Caco-2 (cell line): ENCODE measurements at regions not wholly inside any gene's neighbourhood (a gene's known extent, or its start where the extent isn't known, plus 50 kb on each side); places are given as distances from the start of the nearest gene placed in this dataset.

Source experiments
- BruUV-seq: library from RNA; stranded (reverse); fragments of 400-500 nt; replicated peaks from 2 replicates; lab custom pipeline; 2021; lab: Mats Ljungman, UMichigan
- CTCF ChIA-PET: fragments of 300-600 bp; sonication (Branson Sonifier 250); formaldehyde crosslinking; loops from one replicate; lab custom pipeline; 2022; ENCODE audit warnings: antibody characterized with exemption; lab: Charles Lee
- POLR2A ChIA-PET: fragments of 300-600 bp; sonication (Branson Sonifier 250); formaldehyde crosslinking; loops from one replicate; lab custom pipeline; 2022; ENCODE audit warnings: antibody characterized with exemption; lab: Charles Lee
- DNase-seq, 2 experiments: peaks; one replicate each; pipeline versions ENCODE4 v3.0.0 to v3.0.0-alpha.2; 2020 to 2022
- H3K27me3 ChIP-seq: replicated peaks from 2 replicates; pipeline ENCODE4 v1.6.0; 2011; ENCODE audit warnings: low read length; ENCODE audit not compliant: control insufficient read depth, insufficient read depth
- H3K36me3 ChIP-seq: 2 replicates; pipeline ENCODE4 v1.5.1; 2011; ENCODE audit warnings: low read length; ENCODE audit not compliant: control insufficient read depth, insufficient read depth
- H3K4me1 ChIP-seq: fragments of 250-450 bp; sonication (Bioruptor Pico); 2 replicates; pipeline ENCODE4 v1.5.1; 2020; ENCODE audit warnings: mild to moderate bottlenecking
- H3K4me3 ChIP-seq: 2 replicates; pipeline ENCODE4 v1.5.1; 2011; ENCODE audit warnings: low read depth, mild to moderate bottlenecking, control low read depth, low read length
- H3K9me3 ChIP-seq: fragments of 250-450 bp; sonication (Bioruptor Pico); 2 replicates; pipeline ENCODE4 v1.5.1; 2020; ENCODE audit warnings: mild to moderate bottlenecking, moderate library complexity
- H3K27ac Mint-ChIP-seq: one replicate; pipeline ENCODE4 v1.8.0; 2022; ENCODE audit warnings: mixed read lengths; ENCODE audit not compliant: unreplicated experiment
- H3K27me3 Mint-ChIP-seq: one replicate; pipeline ENCODE4 v1.8.0; 2022; ENCODE audit warnings: mixed read lengths; ENCODE audit not compliant: insufficient read depth, unreplicated experiment
- H3K36me3 Mint-ChIP-seq: one replicate; pipeline ENCODE4 v1.8.0; 2022; ENCODE audit warnings: mild to moderate bottlenecking, mixed read lengths; ENCODE audit not compliant: insufficient read depth, unreplicated experiment
- H3K4me1 Mint-ChIP-seq: one replicate; pipeline ENCODE4 v1.8.0; 2022; ENCODE audit warnings: low read depth, mixed read lengths; ENCODE audit not compliant: unreplicated experiment
- H3K4me3 Mint-ChIP-seq: one replicate; pipeline ENCODE4 v1.8.0; 2022; ENCODE audit warnings: mild to moderate bottlenecking, moderate library complexity, mixed read lengths; ENCODE audit not compliant: unreplicated experiment
- H3K9me3 Mint-ChIP-seq: one replicate; pipeline ENCODE4 v1.8.0; 2022; ENCODE audit warnings: mixed read lengths; ENCODE audit not compliant: unreplicated experiment
- intact Hi-C: fragments of 100-400 bp; cut with micrococcal nuclease; formaldehyde crosslinking; loops from one replicate; pipeline ENCODE4 v1.10.0; 2022; ENCODE audit not compliant: unreplicated experiment
- TF ChIP-seq, protein P1 (sequence below), 2 experiments: fragments of 200-600 bp in 1 of 2; IDR thresholded peaks; 1 replicate in 1 of 2; 2 replicates in 1 of 2; pipeline versions ENCODE4 v1.5.1 to v1.8.0; 2011 to 2022; ENCODE audit warnings: antibody characterized with exemption in 1 of 2, control low read depth in 1 of 2, inconsistent platforms in 1 of 2, low read depth in 1 of 2, low read length in 1 of 2, mild to moderate bottlenecking in 1 of 2, moderate library complexity in 1 of 2; ENCODE audit not compliant: insufficient read depth in 1 of 2, severe bottlenecking in 1 of 2, unreplicated experiment in 1 of 2

DNA sequence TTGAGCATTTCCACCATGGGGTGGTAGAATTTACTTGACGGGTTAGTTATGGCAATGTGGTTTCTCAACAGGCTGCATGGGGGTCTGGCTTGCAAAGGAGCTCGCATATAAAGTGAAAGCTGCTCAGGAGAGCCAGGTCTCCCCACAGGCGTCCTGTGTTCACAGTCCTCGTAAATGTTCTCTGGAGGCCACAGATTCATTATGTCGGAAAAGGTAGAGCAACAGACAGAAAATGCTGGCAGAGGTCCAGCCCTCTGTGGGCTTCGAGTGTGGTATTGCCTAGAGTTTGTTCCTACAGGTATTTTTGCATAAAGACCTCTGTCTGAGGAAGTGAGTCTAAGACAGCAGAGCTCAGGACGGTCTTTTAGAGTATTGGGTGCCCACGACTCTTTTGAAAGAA lies 96.4 kb downstream of the CDCA7 start:
- no peaks in the 10 kb centered on the region for H3K9me3 Mint-ChIP-seq
- no peak for DNase-seq
- H3K27me3 ChIP-seq = no peaks in the 10 kb centered on the region
- BruUV-seq = no TSS peak
- no peaks in the 10 kb centered on the region for H3K36me3 ChIP-seq
- H3K4me1 Mint-ChIP-seq = no peaks in the 10 kb centered on the region
- intact Hi-C loops = no loop called here
- no peaks in the 10 kb centered on the region; the same call in 1 of the 2 replicates for H3K4me1 ChIP-seq
- H3K4me3 ChIP-seq = no peak overlapping the region
- TF ChIP-seq, protein P1, sequence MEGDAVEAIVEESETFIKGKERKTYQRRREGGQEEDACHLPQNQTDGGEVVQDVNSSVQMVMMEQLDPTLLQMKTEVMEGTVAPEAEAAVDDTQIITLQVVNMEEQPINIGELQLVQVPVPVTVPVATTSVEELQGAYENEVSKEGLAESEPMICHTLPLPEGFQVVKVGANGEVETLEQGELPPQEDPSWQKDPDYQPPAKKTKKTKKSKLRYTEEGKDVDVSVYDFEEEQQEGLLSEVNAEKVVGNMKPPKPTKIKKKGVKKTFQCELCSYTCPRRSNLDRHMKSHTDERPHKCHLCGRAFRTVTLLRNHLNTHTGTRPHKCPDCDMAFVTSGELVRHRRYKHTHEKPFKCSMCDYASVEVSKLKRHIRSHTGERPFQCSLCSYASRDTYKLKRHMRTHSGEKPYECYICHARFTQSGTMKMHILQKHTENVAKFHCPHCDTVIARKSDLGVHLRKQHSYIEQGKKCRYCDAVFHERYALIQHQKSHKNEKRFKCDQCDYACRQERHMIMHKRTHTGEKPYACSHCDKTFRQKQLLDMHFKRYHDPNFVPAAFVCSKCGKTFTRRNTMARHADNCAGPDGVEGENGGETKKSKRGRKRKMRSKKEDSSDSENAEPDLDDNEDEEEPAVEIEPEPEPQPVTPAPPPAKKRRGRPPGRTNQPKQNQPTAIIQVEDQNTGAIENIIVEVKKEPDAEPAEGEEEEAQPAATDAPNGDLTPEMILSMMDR (IDR thresholded peaks at IDR 0.05; ENCODE audit: insufficient read depth in 1 of 2, low read depth in 1 of 2, low read length in 1 of 2, severe bottlenecking in 1 of 2, unreplicated experiment in 1 of 2) = no peak
- no peak overlapping the region for H3K27ac Mint-ChIP-seq
- peaks cover 7% of the 10 kb centered on the region for H3K27me3 Mint-ChIP-seq
- H3K36me3 Mint-ChIP-seq = peaks cover under 1% of the 10 kb centered on the region
- CTCF ChIA-PET = no interaction called here
- no peak overlapping the region for H3K4me3 Mint-ChIP-seq
- POLR2A ChIA-PET = no interaction called here
- no peaks in the 10 kb centered on the region for H3K9me3 ChIP-seq

DNA sequence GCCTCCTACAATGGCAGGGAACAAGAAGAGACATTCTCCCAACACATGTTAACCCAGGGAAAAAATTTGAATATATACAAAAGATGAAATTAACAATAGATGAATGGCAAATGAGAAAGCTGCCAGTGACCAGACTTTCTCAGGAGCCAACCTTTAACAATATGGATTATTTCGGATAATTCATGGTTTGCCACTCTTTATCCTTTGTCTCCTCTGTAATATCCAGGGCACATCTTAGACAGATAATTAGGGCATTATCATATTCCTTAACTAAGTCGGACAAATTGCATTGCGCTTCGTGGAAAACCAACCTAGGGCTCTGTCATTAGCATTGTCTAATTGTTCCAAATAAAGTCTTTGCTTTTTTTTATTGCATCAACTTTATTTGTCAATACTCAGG lies 97.3 kb downstream of the CDCA7 start:
- POLR2A ChIA-PET = no interaction called here
- Histone ChIP-seq H3K4me1 (no peaks in the 10 kb centered on the region; the same call in 1 of the 2 replicates), H3K9me3 (no peaks in the 10 kb centered on the region), H3K36me3 (no peaks in the 10 kb centered on the region), H3K4me3 (no peak overlapping the region), H3K27me3 (no peaks in the 10 kb centered on the region)
- no peaks in the 10 kb centered on the region for H3K4me1 Mint-ChIP-seq
- DNase-seq = no peak
- TF ChIP-seq, protein P1 (IDR thresholded peaks at IDR 0.05; ENCODE audit: insufficient read depth in 1 of 2, low read depth in 1 of 2, low read length in 1 of 2, severe bottlenecking in 1 of 2, unreplicated experiment in 1 of 2) = no peak
- H3K27ac Mint-ChIP-seq = no peak overlapping the region
- intact Hi-C loops = no loop called here
- H3K4me3 Mint-ChIP-seq = no peak overlapping the region
- H3K27me3 Mint-ChIP-seq = peaks cover 7% of the 10 kb centered on the region
- CTCF ChIA-PET = no interaction called here
- BruUV-seq = no TSS peak
- peaks cover 5% of the 10 kb centered on the region for H3K36me3 Mint-ChIP-seq
- H3K9me3 Mint-ChIP-seq = no peaks in the 10 kb centered on the region

DNA sequence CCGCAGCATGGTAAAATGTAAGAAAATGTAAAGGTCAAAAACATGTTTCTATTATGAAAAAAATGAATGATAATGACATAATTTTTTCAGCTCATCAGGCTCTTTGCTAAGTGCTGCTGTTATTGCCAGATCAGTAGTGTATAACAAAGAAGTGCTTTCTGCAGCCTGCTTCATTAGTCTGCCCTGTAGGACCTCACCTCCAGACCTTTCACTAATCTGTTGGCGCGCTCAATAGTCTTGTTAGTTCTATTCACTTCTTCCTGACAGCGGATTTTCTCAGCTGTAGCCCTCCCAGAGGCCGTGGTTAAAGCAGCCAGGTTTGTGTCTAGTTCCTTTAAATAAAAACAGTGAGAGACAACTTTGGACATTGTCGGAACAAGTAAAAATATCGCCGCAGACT lies 97.7 kb downstream of the CDCA7 start:
- H3K9me3 Mint-ChIP-seq = no peaks in the 10 kb centered on the region

More for the DNA sequence above, 97.7 kb downstream of the CDCA7 start:
- Histone ChIP-seq H3K9me3 (no peaks in the 10 kb centered on the region), H3K27me3 (no peaks in the 10 kb centered on the region), H3K36me3 (no peaks in the 10 kb centered on the region), H3K4me1 (no peaks in the 10 kb centered on the region; the same call in 1 of the 2 replicates), H3K4me3 (no peak overlapping the region)
- BruUV-seq = no TSS peak
- intact Hi-C loops = no loop called here
- Mint-ChIP-seq H3K4me1 (no peaks in the 10 kb centered on the region), H3K27me3 (peaks cover 7% of the 10 kb centered on the region), H3K27ac (no peak overlapping the region), H3K4me3 (no peak overlapping the region), H3K36me3 (peaks cover 5% of the 10 kb centered on the region)
- ChIA-PET CTCF (no interaction called here), POLR2A (no interaction called here)
- DNase-seq = no peak
- TF ChIP-seq, protein P1 (IDR thresholded peaks at IDR 0.05; ENCODE audit: insufficient read depth in 1 of 2, low read depth in 1 of 2, low read length in 1 of 2, severe bottlenecking in 1 of 2, unreplicated experiment in 1 of 2) = no peak
